Stimulated activated CD8-positive, alpha-beta memory T cell treated with anti-CD3 and anti-CD28 coated beads, Interleukin-7, amount 100 ng/mL, for 48 hours (primary cell): ENCODE measurements at regions not wholly inside any gene's neighbourhood (a gene's known extent, or its start where the extent isn't known, plus 50 kb on each side); places are given as distances from the start of the nearest gene placed in this dataset.
"Not testable (repeated sequence)": the region's sequence is repeated elsewhere in the genome, so short reads cannot be mapped to it uniquely, and the experiment has no call there.

Experiments used
- DNase-seq, 2 donors: peaks; one replicate each; pipeline ENCODE4 v3.0.0-alpha.2; 2020; ENCODE audit warnings: low read depth in 1 of 2; ENCODE audit errors: extremely low read depth in 1 of 2

GRCh38 chr9:15047028-15047551 is 136.9 kb upstream of the FREM1 start:
- no peak for DNase-seq

GRCh38 chr9:15033316-15033715 is 123.1 kb upstream of the FREM1 start:
- no peak for DNase-seq

GRCh38 chr9:15032860-15033259 is 122.6 kb upstream of the FREM1 start:
- no peak for DNase-seq

- DNase-seq, result no peak
These were observed 110.9 kb upstream of the FREM1 start for GRCh38 chr9:15021146-15021545.

GRCh38 chr9:15018096-15018637 is 107.9 kb upstream of the FREM1 start:
- no peak for DNase-seq

- DNase-seq, result no peak
These were observed 100.4 kb upstream of the FREM1 start for GRCh38 chr9:15010581-15010980.

GRCh38 chr9:15007698-15008097 is 97.5 kb upstream of the FREM1 start:
- no peak for DNase-seq

- no peak for DNase-seq
These were observed 84.5 kb upstream of the FREM1 start for GRCh38 chr9:14994738-14995137.

- no peak for DNase-seq
These were observed 83.8 kb upstream of the FREM1 start for GRCh38 chr9:14993901-14994554.

GRCh38 chr9:14993061-14993800 is 83.0 kb upstream of the FREM1 start:
- peak; percentile 3 to 5 for DNase-seq

- DNase-seq, result no peak
These were observed 82.3 kb upstream of the FREM1 start for GRCh38 chr9:14992516-14992915.

GRCh38 chr9:14992081-14992480 is 81.9 kb upstream of the FREM1 start:
- DNase-seq, result no peak

GRCh38 chr9:14990647-14991046 is 80.4 kb upstream of the FREM1 start:
- DNase-seq, result not testable (repeated sequence)

- DNase-seq, result no peak
These were observed 79.6 kb upstream of the FREM1 start for GRCh38 chr9:14989811-14990210.

GRCh38 chr9:14989336-14989735 is 79.1 kb upstream of the FREM1 start:
- not testable (repeated sequence) for DNase-seq

- DNase-seq, result no peak
These were observed 77.6 kb upstream of the FREM1 start for GRCh38 chr9:14987858-14988257.

- DNase-seq, result no peak
These were observed 75.2 kb upstream of the FREM1 start for GRCh38 chr9:14985419-14985818.

GRCh38 chr9:14983599-14983998 is 73.4 kb upstream of the FREM1 start:
- no peak for DNase-seq

- no peak for DNase-seq
These were observed 71.2 kb upstream of the FREM1 start for GRCh38 chr9:14981291-14981950.

GRCh38 chr9:14978022-14979000 is 68.1 kb upstream of the FREM1 start:
- no peak for DNase-seq
